ENCODE measurements at regions not wholly inside any gene's neighbourhood (a gene's known extent, or its start where the extent isn't known, plus 50 kb on each side); places are given as distances from the start of the nearest gene placed in this dataset.
"Not testable (repeated sequence)": the region's sequence is repeated elsewhere in the genome, so short reads cannot be mapped to it uniquely, and the experiment has no call there.

DNA sequence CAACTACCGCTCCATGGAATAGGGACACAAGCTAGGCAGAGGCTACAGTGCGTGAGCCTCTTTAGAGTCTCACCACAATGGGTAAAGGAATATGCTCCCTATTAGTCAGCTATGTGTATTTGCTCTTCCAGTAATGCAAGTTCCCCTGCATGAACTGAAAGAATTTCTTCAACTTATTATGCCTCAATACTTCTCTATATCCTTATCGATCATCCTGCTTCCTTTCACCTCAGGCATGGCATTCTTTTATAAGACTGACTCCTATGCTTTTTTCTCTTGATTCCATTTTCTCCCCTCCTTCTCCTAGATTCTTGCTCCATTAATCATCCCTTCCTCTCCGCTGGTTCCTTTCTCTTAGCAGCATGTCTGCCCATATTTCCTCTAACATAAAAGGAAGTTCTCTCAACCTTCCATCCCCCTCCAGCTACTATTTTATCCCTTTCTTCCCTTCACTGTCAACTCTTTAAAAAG lies 94.5 kb upstream of the CPM start:
- DNase-seq (ENCODE audit: low read depth in 2 of 3, low spot score in 2 of 3), result no peak

DNA sequence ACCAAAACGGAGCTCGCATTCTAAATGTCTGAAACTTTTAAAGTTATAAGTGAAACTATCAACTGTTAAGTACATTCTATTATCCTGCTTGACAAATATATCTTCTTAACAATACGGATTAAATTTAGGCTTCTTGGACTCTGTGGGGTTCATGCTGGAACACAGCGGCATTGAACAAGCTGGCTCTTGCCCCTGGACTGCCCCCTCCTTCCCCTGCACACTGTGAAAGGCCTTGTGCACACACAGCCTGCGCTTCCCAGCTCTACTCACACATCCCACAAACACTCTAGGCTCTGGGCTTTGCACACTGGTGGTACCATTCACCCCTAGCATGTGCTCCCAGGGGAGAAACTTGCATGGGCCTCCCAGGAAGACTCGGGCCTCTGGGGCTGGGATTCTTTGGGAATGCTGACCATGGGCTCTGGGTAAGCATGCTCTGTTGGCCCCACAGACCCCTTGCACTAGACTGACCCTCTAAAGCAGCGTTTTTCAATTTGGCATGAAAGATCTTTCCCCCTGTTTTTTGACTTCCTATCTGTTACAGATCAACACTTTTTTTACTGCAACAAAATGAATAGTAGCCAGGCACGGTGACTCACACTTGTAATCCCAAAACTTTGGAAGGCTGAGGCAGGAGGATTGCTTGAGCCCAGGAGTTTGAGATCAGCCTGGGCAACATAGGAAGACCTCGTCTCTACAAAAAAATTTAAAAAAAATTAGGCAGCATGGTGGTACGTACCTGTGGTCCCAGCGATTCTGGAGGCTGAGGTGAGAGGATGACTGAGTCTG lies 96.2 kb upstream of the CPM start:
- no peak for DNase-seq (ENCODE audit: low read depth in 2 of 3, low spot score in 2 of 3)

DNA sequence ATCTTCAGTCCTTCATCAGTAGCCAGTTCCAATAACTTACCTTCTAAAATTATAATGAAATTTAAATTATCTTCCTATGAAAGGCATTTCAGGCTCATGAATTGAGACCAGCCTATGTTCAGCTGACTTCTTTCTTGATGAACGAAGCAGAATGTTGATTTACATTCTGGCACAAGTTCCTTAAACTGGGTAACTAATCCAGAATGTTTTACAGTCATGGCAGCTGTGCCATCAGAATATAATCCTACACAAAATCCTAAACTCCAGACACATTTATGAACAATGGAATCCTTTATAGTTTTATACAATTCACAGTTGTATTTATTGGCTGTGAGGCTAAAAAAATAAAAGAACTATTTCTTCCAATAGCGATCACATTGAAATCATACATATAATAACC lies 97.3 kb upstream of the CPM start:
- DNase-seq (ENCODE audit: low read depth in 2 of 3, low spot score in 2 of 3), result no peak

- DNase-seq (ENCODE audit: low read depth in 2 of 3, low spot score in 2 of 3), result no peak
Measured at GRCh38 chr12:69036533-69036932, 103.6 kb upstream of the CPM start.

GRCh38 chr12:69036999-69037398 lies 104.0 kb upstream of the CPM start:
- no peak for DNase-seq (ENCODE audit: low read depth in 2 of 3, low spot score in 2 of 3)

DNA sequence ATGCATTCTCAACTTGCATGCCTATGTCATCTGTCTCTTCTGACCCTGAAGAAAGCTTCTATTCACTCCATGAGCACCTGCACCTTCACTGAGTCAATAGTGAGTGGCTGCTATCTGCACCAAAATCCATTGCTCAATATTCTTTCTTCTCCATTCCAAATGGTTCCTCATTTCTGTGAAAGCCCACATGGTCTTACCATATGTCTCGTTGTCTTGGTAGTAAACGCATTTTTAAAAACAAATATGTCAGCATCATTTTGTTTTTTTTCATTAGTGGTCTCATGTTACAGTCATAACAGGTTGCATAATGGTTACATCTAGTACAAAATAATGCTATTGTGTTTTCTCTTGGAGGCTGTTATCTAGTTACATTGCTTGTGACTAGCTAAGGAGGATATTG lies 106.9 kb upstream of the CPM start:
- DNase-seq (ENCODE audit: low read depth in 2 of 3, low spot score in 2 of 3), result peak in 1 of 3 donors; percentile 36

GRCh38 chr12:69042557-69042956 lies 109.6 kb upstream of the CPM start:
- no peak for DNase-seq (ENCODE audit: low read depth in 2 of 3, low spot score in 2 of 3)

- DNase-seq (ENCODE audit: low read depth in 2 of 3, low spot score in 2 of 3), result no peak
Measured at GRCh38 chr12:69042970-69043369, 110.0 kb upstream of the CPM start.

DNA sequence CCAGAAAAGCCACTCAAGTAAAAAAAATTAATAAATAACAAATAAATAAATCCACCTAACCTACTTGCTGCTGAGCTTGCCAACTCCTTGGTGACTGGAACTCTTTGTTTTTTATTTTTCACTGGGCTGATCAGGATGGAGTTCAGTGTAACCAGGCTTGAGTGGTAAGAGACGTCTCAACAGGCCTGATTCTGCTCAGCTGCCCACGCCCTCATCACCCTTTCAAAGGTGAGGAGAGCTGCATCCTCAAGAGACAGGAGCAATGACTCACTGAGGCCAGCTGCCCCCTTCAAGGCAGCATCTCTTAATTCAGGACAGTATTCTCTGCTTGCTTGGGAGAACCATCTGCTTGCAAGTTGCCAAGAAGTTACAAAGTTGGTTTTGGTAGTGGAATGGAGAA lies 111.9 kb upstream of the CPM start:
- no peak for DNase-seq (ENCODE audit: low read depth in 2 of 3, low spot score in 2 of 3)

- no peak for DNase-seq (ENCODE audit: low read depth in 2 of 3, low spot score in 2 of 3)
Measured at GRCh38 chr12:69045430-69045829, 112.5 kb upstream of the CPM start.

GRCh38 chr12:69046363-69046762 lies 113.4 kb upstream of the CPM start:
- no peak for DNase-seq (ENCODE audit: low read depth in 2 of 3, low spot score in 2 of 3)

DNA sequence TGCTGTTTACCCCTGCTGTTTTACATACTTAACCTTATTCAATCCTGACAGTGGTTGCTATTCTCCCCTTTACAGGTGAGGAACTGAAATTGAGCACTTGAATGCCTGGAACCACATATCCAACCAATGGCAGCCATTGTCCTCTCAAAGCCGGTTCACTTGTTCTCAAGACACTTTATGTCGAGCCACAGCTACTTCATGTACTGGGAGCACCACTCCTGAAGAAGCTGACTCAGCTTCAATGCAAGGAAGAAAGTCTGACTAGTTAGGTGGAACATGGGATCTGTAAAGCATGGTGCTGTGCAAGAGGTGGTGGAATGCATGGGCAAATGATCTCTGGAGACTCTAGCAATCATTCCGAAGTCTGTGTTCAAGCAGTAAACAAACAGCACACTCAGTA lies 113.9 kb upstream of the CPM start:
- no peak for DNase-seq (ENCODE audit: low read depth in 2 of 3, low spot score in 2 of 3)

- no peak for DNase-seq (ENCODE audit: low read depth in 2 of 3, low spot score in 2 of 3)
Measured at GRCh38 chr12:69047990-69048389, 115.0 kb upstream of the CPM start.

GRCh38 chr12:69049855-69050254 lies 116.9 kb upstream of the CPM start:
- not testable (repeated sequence) for DNase-seq (ENCODE audit: low read depth in 2 of 3, low spot score in 2 of 3)

GRCh38 chr12:69052613-69053408 lies 119.8 kb upstream of the CPM start:
- DNase-seq (ENCODE audit: low read depth in 2 of 3, low spot score in 2 of 3), result no peak

GRCh38 chr12:69054343-69055056 lies 121.5 kb upstream of the CPM start:
- DNase-seq (ENCODE audit: low read depth in 2 of 3, low spot score in 2 of 3), result no peak

GRCh38 chr12:69055280-69055679 lies 122.3 kb upstream of the CPM start:
- no peak for DNase-seq (ENCODE audit: low read depth in 2 of 3, low spot score in 2 of 3)

GRCh38 chr12:69055706-69056105 lies 122.7 kb upstream of the CPM start:
- no peak for DNase-seq (ENCODE audit: low read depth in 2 of 3, low spot score in 2 of 3)

DNA sequence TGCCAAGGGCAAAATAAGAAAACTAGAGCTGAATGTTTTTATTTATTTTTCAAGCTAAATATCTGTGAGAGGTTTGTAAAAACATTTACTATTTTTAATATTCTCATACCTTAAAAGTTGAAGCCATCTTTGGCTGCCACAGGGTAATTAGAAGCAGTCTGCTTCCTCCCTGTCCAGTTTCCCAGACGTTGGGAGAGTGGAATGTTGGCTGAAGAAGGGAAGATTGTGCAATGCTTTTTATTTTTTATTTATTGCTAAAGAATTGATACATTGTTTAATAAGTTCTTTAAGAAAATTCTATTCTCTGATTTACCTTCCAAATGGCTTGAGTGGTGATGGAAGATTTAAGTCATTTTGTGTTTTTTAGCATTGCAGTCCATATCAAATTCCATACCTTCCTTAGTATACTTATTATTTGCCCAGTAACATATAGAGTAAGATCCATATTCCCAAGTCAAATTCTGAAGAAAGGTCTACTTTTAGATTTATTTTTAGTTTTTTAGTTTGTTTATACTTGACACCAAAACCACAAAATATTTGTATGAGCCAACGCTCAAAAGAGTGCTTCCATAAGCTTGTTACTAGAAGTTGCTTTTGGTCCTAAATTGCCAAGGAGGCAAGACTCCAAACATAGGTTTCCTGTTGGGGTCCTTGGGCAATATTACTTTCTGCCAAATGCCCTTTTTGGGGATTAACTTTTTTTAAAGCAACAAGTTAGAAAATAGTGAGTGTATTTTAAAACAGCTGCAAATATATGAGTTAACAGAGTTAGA lies 124.0 kb upstream of the CPM start:
- no peak for DNase-seq (ENCODE audit: low read depth in 2 of 3, low spot score in 2 of 3)

- DNase-seq (ENCODE audit: low read depth in 2 of 3, low spot score in 2 of 3), result no peak
Measured at GRCh38 chr12:69057742-69058141, 124.8 kb upstream of the CPM start.

Measured in hematopoietic multipotent progenitor cell (in vitro differentiated cells).